Left colon (tissue), 2 donors: ENCODE measurements at regions not wholly inside any gene's neighbourhood (a gene's known extent, or its start where the extent isn't known, plus 50 kb on each side); places are given as distances from the start of the nearest gene placed in this dataset.

Experiments
- ATAC-seq: fragments of 200-7000 bp; cut with Tn5 transposase; one replicate; pipeline ENCODE4 v1.9.1; 2020; ENCODE audit warnings: mild to moderate bottlenecking, moderate library complexity
- DNase-seq, 2 donors: peaks; one replicate each; pipeline ENCODE4 v3.0.0-alpha.2; 2020
- intact Hi-C, 2 donors: fragments of 100-400 bp; cut with DNase I in 1 of 2; cut with micrococcal nuclease in 1 of 2; formaldehyde crosslinking; loops; one replicate each; pipeline versions ENCODE4 v1.11.2 to v1.14.0; 2022; cut with DNase I, micrococcal nuclease
- donor health status: DM: no; HTN: no; CAD: no.
- donor health status: DM: yes; HTN: yes; CAD: no.

DNA sequence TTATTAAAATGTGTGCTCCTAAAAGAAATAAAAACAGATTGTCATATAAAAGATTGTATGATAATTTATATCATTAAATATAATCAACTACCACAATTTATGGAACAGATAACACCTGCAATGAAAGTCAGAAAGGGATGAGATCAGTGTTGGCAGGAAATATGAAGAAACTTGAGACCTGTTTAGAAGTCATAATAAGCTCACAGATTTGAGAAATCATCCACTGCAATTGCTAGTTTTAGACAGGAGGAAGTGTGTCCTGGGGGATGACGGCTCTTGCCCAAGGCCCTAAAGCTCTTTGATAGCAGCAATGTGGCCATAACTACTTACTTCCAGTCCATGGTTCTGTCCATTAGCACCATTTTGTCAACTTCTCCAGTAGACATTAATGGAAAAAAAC, 122.8 kb upstream of the SOX5 start:
- DNase-seq (no peak), ATAC-seq (no peak)
- intact Hi-C loops = no loop called here

DNA sequence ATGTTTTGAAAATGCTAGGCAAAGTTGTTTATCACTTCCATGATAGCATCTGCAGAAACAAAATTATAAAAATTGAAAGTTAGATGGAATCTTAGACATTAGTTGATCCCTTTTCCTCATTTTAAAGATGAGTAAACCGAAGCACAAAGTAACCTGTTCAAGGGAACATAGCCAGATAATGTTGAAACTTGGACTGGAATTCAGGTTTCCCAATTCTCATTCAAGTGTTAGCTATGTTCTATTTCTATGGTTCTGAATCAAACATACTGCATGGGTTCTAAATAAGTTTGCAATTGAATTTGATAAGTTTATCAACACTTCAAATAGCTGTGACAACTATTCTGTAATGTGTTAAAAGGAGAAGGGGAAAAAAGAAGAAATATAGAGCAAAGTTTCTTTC, 122.4 kb upstream of the SOX5 start:
- intact Hi-C loops = no loop called here
- DNase-seq (no peak), ATAC-seq (no peak)

DNA sequence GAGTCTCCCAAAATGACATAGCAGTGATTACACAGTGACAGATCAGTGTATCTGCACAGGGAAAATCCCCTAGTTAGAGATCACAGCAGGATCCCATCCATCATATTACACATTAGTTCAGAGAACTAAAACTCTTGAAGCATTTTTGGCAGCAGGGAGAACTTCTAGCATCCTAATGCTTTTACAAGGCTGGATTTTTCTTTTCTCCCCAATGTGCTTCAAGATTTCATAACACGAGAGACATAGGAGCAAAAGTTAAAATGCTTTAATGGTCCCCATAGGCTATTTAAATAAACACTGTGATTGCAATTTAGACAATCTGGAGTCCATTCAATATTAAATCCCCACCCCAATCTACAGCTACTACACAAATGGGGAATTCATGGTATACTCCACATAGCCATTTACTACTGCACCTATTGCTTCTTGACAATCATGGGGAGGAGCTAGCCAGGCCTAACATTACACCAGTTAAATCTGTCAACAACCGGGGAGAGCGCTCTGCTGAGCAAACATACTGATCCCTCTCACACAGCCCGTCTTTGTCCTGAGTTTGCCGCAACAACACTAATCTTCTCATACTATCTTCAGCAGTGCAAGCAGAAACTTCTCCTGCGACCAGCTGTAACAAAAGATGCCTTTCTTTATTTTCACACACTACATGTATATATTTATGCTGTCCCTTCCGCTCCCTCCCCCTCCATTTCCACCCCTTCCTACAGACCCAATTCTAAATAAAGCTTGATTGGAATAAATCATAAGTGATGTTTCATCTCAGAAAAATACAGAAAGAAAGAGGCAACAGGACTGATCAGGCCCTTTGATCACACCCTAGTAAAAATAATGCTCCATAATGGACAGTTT, 120.3 kb upstream of the SOX5 start:
- ATAC-seq (peak; percentile 75), DNase-seq (no peak)
- intact Hi-C loops = no loop called here

DNA sequence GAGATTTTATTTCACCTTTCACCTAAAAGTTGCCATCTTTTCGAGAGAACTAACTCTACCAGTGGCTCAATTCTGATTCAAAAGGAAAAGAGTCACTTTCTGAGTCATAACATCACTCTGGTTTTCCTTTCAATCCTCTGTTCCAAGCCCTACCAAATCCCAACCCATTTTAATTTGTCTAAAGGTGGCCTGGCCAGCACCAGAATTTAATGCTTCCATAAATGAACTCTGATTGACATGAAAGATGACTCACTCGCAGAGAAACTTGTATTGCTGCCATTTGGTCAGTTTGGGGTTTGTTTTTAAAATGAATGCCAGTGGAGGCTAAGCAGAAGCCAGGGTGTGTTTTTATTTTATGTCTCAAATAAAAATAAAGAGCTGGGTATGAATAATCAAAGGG, 117.4 kb upstream of the SOX5 start:
- ATAC-seq (no peak), DNase-seq (no peak)
- intact Hi-C loops = no loop called here

DNA sequence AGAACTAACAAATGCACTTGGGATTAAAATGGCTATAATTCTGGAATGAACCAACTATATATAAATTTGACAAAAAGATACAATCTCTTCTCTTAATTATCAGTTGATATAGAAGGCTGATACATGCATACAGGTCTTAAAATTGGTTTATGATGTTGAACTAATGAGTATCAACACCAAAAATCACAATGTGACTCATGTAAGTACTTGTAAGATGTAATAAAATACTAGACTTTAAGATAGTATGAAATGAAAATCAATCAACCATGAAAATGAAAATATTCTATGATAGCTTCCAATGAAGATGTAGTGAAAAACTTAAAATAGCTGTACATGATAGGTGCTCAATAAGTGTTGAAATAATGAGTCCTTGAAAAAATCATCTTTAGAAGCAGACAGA, 116.6 kb upstream of the SOX5 start:
- no peak for ATAC-seq
- intact Hi-C loops = no loop called here
- DNase-seq = no peak

DNA sequence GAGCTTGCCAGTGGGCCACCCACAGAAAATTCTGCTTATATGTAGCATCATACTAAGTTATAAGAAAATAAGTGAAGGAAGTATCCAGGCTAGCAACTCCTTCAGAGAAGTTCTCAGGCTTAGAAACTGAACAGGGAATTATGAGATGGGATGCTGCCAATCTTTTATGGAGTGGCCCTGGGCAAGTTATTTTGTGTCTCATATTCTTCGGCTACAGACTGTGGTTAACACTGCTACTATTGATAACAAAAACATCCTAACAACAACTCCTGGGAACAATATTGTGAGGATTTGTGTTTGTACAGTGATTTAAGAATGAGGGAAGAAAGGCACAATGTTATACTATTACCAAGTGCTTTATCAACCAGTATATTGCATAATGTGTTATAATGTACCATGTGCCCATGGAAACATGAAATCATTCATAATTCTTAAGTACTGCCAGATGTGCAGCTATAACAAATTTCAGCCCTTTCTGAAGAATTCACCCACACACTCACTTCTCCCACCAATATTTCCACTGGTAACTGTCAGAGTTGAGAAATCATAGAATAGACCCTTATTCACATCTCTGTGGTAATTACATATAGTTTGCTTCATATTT, 113.3 kb upstream of the SOX5 start:
- ATAC-seq (no peak), DNase-seq (no peak)
- intact Hi-C loops = no loop called here

DNA sequence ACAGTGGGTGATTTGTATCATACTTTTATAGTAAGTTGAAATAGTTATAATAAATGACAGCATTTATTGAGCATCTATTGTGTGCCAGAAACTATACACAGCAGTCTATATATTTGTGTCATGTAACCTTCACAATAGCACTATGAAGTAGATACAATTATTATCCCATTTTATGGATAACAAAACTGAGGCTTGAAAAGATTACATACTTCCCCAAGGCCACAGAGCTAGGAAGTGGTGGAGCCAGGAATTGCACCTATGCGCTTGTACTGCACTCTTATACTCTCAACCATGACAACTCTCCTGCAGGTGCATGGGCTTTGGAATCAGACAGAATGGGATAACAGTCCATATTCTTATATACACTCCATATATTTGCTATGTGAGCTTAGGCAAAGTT, 110.6 kb upstream of the SOX5 start:
- ATAC-seq = no peak
- intact Hi-C loops = no loop called here
- no peak for DNase-seq

DNA sequence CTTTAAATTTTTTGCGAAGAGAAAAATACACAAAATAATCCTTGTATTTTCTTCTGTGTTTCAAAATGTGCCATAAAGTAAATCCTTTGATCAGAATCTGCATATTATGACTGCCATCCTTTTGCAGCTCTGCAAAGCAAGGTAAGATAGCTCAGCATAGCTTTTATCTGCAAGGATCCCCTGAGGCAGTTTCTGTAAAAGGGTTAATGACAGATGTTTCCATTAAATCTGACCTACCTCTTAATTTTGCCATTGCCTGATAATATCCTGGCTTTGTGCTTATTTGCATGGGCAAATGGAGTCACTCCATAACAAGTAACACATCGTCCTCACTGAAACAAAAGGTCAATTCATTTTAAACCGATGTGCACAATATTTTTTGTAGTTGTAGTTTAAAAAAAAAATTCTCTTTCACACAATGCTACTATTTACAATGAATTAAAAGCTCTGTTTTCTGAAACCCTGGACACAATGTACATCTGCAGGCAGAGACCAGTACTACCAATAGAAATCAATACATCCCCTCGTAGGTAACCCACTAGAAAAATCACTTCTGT, 108.5 kb upstream of the SOX5 start:
- no peak for DNase-seq
- no peak for ATAC-seq
- intact Hi-C loops = no loop called here

DNA sequence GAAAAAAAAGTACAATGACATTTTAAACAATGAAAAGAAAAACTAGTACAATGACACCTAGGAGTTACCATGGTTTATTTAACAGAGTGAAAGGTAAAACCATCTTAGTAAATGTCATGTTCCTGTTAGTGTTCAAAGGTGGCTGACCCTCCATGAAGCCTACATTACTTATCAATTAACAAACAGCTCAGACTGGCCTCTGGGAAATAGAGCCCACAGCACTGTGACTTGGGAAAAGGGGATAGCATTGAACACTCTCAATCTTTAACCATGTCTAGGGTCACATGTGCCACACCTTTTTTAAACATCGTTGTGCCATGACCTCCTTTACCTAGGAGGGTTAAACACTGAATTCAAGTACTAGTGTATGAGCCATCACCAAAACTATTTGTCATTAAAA, 106.3 kb upstream of the SOX5 start:
- DNase-seq (no peak), ATAC-seq (no peak)
- intact Hi-C loops = no loop called here

DNA sequence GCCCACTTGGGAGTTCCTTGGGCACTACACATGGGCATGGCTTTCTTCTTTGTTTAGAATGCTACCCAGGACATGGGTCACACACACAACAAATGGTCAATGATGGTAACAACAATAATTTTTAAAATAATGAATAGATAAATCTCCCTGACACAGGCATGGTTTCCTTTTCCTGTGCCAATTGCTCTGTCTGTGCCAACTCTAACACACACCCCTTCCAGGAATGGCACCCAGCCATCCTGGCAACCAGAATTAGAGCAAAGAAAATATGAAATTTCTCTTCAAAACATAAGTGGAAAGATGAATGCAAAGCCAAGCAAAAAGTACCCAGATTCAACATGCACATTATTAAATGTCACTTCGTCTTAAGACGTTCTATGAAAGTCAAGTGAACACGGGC, 104.9 kb upstream of the SOX5 start:
- ATAC-seq (no peak), DNase-seq (no peak)
- intact Hi-C loops = no loop called here

DNA sequence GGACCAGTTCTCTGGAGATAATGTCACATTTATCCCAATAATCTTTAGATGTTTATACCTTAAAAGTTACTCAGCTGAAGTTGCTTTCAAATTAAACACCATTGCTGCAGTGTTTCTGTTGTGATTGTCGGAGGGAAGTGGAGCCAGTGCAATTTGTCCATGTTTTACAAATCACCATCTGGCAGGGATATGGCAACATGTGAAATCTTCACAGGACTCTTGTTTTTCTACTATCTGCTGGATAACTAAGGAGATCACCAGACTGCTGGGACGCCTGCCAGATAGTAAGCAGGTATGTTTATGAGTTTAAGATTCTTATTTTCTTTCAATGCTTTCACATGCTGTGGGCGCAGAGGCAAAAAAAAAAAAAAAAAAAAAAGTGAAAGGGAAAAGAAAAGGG, 100.3 kb upstream of the SOX5 start:
- intact Hi-C loops = no loop called here
- DNase-seq (no peak), ATAC-seq (no peak)

DNA sequence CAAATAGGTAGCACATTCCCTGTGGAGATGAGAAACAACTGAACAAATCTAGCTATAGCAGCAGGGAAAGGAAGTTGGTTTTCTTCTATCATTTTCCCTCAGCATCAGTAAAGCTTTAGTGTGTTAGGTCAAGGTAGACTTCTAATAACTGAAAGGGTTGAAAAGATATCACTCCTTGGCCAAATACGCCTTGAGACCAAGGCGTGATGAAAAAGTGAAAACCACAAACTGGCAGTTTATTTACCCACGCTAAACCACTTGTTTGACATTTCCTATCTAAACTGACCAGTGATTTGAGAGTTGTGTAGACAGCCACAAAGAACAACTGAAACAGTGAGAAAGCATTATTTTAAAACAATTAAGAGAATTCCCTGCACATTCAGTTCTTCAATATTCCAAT, 99.6 kb upstream of the SOX5 start:
- intact Hi-C loops = no loop called here
- ATAC-seq = no peak
- DNase-seq = no peak

DNA sequence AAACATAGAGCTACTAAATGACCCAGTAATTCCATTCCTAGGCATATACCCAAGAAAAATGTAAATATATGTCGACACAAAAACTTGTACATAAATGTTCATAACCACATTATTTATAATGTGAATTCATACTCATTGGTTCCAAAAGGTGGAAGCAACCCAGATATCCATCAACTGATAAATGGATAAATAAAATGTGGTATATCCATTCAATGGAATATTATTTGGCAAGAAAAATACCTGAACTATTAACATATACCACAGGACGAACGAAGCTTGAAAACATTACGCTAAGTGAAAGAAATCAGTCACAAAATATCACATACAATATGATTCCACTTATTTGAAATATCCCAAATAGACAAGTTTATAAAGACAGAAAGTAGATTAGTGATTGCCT, 99.0 kb upstream of the SOX5 start:
- no peak for DNase-seq
- intact Hi-C loops = no loop called here
- ATAC-seq = no peak

DNA sequence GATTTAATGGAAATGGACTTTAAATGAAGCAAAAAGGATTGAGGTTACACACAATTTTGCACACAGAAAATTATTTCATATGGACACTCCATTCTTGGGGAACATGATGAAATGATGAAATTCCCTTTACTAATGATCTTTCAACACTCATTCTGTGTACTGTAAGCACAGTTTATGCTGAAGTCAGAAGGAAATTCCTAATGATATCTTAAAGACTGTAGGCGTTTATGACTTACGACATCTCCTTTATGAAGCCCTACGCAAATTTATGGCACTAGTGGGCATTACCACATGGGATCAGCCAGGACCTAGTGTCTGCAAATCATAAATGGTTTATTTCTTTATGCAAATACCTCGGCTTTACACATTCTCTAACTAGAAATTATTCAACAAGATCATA, 97.9 kb upstream of the SOX5 start:
- DNase-seq (no peak), ATAC-seq (peak; percentile 43)
- intact Hi-C loops = no loop called here

DNA sequence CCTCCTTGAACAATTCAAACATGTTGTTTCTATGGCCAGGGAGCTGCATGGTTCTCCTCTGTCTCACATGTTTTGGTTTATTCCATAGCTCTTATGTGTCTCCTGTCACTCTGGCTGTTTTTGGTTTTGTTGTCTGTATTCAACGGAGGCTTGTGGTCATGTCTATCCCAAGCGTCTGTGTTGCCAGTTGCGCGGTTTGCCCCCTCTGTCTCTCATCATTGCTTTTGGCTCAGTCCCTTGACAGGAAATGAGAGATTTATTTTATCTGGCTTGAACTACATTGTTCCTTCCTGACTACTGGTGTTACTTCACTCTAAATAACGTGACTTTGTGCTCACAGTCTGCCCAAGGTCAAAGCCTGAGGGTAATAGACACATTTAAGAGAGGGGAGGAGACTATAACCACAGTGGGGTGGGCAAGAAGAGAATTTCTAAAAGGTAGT, 96.4 kb upstream of the SOX5 start:
- intact Hi-C loops = no loop called here
- ATAC-seq (no peak), DNase-seq (no peak)

DNA sequence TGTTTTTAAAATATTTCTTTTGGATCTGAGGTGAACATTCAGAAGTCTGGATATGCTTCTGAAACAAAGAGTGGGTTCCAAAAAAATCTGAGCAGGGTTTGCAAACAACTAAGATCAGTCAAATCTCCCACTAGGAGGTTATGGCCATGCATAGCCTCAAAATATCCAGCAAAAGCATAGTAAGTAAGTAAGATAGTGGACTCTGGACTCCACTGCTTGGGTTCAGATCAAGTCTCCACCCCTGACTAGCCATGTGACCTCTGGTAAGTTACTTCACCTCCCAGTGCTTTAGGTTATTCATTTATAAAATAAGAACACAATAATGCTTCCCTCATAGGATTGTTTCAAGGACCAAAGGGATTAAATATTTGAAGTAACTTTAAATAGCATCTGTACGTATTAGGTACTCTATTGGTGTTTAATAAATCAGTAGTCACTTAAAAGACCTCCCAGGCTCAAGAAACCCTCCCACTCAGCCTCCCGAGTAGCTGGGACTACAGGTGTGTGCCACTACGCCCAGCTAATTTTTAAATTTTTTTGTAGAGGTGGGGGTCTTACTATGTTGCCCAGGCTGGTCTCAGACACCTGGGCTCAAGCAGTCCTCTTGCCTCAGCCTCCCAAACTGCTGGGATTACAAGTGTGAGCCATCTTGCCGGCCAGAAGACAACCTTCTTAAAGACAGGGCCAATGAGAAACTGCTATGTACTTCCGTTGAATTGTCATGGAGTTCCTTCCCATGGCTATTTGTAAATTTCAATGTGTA, 95.7 kb upstream of the SOX5 start:
- peak; percentile 7 to 33 for DNase-seq

DNA sequence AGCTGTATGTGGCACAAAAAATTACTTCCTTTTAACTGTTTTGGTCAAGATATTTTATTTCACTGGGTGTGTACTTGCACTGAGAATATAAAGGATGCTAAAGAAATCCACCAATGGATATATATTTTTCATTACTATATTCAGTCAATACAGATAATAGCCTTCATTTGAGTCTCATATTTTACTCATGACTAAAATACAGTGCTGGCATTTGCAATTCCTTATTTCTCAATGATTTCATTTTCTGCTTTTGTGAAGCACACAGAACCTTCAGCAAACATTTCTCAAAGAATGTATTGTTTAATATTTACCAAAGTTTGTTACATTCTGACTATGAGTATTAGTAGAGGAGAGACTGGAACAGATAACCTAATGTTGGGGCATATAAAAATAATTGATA, 93.2 kb upstream of the SOX5 start:
- no peak for ATAC-seq
- intact Hi-C loops = no loop called here
- no peak for DNase-seq

More for the DNA sequence above, 95.7 kb upstream of the SOX5 start:
- peak; percentile 94 for ATAC-seq
- intact Hi-C loops = no loop called here

DNA sequence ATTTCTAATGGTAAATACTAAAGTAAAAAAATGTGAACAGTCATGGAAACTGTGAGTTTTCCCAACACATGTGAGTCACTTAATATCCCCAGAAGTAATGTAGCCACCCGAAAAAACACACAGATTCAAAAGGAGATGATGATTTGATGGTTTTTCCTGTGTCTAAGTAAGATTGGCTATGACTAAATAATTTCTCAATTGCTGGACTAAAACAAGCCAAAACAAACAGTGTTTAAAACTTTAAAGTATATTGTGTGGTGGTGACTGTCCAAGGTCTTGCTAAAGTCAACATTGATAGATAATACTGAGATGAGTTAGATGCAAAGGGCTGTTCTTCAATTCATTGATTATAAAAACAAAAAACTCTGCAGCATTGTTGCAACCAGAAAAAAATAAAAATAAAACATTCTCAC, 89.6 kb upstream of the SOX5 start:
- ATAC-seq (no peak), DNase-seq (no peak)
- intact Hi-C loops = no loop called here

DNA sequence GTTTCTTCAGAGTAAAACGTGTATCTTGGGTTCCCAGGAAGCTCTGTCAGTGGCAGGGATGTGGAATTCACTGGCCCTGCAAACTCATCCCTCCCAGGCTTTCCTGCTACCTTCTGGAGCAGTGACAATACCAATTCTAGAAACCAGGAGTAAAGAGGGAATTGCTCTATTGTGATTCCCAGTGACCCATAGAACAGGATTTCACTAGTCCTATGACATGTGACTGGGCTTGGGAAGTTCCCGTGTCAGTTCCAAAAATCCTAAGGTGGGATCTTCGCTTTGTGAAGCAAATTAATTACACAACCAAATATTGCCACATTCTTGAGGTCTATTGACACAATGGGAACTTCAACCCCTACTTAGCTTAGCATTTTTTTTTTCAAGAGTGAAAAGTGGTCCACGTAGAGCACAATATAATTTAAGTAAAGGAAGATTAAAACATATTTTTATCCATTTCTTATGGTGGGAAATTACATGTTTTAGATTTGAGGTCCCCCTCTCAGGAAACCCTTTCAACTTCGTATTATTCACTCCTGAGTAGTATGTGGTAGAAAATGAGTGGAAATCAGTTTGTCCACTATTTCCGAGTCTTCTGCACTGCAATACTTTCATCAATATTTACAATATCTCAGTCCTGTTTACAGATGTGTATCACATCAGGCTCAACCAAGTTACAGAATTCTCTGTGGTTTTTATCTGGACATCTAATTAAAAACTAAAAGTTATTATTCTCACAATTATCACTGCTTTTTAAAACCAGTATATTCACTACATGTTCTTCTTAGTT, 88.9 kb upstream of the SOX5 start:
- ATAC-seq (no peak), DNase-seq (no peak)
- intact Hi-C loops = no loop called here
